GM18519 (cell line): ENCODE measurements at regions not wholly inside any gene's neighbourhood (a gene's known extent, or its start where the extent isn't known, plus 50 kb on each side); places are given as distances from the start of the nearest gene placed in this dataset.
A peak's percentile ranks its signal among the peaks of the same experiment; 100 is the strongest.
"Not testable (repeated sequence)": the region's sequence is repeated elsewhere in the genome, so short reads cannot be mapped to it uniquely, and the experiment has no call there.

Experiments
- ATAC-seq: cut with Tn5 transposase; IDR thresholded peaks from one replicate; pipeline ENCODE4 v1.9.1; 2021; ENCODE audit warnings: mild to moderate bottlenecking, moderate library complexity; ENCODE audit not compliant: unreplicated experiment, low FRiP score

DNA sequence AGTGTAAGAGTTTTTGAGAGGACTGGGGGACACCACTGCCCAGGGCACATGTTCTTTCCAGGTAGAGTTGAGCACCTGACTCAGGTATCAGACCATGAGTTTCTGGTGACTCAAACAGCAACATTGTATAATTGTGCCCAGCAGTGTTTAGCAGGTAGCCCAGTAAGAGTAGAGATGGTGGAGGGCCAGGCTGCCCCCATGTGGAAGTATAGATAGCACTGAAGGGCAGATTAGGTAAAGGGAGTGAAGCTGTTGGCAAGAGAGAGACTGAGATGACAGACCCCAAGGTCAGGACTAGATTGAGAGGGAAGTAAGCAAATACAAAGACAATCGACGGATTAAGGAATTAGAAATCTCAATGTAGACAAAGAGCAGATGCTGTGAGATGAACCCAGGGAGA is 74.6 kb downstream of the TRIM42 start:
- no peak for ATAC-seq

DNA sequence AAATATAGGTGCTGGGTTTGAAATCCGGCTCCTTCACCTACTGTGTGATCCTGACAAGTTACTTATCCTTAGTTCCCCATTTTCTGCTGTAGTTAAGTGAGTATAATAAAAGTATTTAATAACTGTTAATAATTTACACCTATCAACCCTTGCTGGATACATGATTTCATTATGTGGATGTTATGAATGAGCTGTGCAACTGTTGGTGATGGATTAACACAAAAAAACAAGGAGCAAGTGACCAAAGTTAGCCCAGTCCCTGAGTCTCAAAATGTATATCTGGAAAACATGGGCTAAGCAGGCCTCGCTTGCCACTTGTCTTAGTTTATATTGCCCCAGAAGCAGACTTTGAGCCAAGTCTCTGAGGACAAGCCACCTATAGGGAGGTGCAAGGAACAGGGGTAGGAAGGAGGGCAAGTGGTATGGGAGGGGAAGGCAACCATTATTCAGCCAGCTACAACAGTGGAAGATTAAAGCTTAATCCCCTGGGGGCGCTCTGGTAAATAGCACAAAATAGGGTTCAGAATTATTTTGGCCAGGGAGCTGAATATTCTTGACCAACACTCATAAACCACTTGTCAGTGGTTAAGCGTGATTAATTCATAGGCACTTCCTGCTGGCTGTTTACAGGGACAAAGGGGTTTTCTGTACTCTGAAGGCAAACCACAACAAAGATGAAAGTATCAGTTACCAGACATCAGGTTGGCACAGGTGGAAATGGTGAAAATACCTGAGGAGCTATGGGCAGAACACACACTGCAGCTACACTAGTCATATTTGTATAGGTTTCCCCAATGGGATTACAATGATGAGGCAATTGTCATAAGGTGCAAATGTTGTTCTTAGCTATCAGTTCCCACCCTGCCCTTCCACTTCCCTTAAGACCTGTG is 76.2 kb downstream of the TRIM42 start:
- ATAC-seq = no peak

DNA sequence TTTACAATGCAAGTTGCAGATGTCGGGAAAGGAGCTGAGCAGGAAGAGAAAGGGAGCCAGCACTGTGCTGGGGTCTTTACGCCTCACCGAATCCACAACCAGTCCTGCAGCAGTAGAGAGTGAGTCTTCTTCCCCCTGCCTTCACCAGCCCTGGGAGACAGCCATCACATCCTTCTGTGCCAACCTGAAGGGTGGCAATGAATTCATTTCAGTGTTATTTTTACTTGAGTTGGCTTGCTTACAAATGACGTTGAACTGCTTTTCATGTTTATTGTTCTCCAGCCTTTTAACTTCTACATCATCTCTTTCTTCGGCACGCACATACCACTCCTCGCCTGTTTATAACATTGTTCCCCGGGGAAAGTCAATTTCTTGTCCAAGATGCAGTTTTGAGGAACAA is 77.1 kb downstream of the TRIM42 start:
- ATAC-seq = no peak

DNA sequence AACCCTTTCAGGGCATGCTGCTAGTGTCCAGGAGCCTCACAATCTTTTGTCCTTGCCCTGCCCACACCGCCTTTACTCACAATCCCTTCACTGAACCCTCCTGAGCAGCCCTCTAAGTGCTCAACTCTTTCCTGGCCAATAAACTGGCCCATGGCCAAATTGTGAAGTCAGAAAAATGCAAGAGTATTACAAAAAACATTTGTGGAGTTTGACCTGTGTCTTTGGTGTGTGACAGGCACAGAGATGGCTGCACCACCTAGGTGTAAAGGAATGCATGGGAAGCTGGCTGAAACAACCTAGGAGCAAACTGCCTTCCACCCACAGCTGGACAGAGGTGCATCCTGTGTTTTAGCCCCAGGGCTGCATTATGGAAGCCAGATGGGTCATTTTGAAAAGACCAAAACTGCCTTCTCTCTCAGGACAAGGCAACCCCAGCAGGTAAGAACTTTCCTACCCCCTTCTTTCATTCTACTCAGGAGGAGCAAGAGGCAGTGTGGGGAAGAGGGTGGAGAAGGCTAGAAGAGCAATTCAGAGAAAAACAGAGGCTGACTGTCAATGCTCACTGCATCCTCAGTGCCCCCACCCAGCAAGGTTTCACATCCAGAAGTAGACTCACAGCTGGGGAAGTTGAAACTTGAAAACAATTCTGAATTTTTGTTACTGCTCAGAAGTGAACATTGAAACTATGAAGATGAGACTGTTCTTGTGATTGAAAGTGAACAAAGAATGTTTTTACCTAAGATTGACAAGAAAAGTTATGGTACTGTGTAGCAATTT is 78.6 kb downstream of the TRIM42 start:
- ATAC-seq = peak; percentile 63

DNA sequence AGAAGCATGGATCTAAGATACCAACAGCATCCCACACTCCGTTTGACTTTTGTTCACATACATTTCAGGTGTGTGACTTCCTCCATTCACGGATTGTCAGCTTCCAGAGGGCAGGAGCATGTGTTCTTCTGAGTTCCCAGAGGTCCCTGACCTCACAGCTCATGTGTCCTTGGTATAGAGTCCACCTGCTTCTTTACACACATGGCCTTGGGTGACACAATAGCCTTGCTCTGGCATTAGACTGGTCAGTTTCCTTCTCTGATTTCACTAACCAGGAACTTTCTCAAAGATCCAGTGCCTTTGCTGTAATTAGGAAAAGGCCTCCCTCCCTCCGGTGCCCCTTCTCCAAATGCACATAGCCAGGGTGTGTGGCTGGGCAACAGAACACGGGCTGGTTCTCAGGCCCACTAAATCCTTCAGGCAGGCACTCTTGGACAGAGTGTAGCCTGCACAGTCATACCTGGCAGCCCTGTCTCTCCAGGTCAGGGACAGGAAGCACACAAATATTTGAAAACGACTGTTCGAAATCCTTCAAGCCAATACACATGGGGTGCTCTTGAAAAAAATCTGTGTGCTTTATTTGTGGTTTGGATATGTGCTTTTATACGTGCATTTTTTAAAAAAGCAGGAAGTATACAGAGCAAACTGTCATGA is 81.1 kb downstream of the TRIM42 start:
- ATAC-seq = no peak

DNA sequence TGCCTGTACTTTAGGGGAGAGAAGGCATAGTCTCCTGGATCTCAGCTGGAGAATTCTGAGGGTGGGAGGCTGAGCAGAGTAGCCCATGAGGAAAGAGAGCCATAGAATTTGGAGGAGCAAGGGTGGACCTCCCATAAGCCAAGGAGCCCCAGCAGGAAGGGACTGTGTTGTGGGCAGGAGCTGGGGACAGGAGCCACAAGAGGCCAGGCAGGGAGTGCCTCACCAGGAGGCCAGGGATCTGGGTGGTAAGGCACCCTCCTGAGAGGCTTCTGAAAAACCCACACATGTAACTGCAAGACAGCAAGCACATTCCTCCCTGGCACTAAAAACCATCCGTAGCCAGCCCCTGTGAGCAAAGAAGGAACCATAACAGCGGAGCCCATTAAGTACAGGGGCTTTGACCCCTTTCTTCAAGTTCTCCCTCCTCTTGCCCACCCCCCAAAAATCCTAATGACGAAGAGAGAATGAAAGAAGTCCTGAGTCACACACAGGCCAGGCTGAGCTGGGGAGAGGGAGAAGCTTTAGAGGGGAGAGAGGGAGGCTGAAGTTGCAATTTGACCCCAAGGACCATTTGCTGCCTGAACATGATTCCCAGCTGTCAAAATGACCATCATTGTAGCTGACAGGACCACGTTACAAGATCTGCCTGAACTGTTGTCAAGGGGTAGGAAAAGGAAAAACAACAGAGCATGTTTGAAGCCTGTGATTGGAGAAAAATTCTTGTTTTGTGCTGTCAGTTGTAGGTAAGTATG is 82.6 kb downstream of the TRIM42 start:
- no peak for ATAC-seq

DNA sequence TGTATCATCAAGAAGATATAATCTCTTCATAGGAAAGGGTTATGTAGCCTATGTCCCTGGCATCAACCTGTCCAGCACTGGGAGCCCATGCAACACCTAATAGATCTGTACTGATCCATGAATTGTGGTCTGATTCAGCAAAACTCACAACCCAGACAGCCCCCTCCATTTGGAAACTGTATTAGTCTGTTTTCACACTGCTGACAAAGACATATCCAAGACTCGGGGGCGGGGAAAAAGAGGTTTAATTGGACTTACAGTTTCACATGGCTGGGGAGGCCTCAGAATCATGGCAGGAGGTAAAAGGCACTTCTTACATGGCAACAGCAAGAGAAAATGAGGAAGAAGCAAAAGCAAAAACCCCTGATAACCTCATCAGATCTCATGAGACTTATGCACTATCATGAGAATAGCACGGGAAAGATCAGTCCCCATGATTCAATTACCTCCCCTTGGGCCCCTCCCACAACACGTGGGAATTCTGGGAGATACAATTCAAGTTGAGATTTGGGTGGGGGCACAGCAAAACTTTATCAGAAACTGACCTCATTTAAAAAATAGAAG is 83.3 kb downstream of the TRIM42 start:
- ATAC-seq = no peak

DNA sequence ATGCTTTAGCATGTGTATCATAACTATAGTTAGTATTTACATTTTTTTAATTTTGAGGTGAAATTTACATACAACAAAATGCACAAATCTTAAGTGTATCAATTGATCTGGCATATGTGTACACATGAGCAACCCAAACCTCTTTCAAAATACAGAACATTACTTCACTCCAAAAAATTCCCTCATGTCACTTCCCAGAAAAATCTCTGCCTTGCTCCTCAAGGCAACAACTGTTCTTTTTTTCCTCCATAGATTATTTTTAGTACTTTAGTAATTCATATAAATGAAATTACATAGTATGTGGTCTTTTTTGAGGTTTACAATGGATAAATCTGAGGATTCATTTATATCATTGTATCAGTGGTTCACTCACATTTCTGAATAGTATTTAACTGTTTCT is 84.9 kb downstream of the TRIM42 start:
- no peak for ATAC-seq

DNA sequence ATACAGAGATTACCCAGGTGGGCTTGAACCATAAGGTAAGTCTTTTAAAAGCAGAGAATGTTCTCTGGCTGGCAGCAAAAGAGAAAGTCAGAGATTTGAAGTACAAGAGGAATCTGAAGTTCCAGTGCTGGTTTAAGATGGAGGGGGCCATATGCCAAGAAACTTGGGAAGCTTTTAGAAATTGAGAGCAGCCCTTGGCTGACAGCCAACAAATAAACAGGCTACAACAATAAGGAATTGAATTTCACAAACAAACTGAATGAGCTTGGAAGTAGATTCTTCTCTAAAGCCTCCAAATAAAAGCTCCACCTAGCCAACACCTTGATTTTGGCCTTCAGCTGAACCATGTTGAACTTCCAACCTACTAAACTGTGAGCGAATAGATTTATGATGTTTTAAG is 85.7 kb downstream of the TRIM42 start:
- no peak for ATAC-seq

DNA sequence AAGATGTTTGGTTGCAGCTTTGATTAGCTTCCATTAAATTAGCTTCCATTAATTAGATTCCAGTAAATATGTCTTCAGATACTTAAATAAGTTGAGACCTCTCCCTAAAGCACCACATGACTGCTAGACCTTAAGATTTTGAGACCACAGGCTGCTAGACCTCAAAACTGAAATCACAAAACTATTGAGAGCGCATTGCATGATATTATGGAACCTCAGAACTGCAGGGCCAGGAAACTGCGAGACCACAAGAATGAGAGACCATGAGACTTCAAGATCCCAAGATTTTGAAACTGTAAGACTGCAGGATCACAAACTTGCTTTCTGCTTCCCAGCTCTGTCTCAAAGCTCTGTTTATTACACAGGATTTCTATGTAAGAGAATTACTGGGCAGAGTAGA is 87.4 kb downstream of the TRIM42 start:
- ATAC-seq = no peak

DNA sequence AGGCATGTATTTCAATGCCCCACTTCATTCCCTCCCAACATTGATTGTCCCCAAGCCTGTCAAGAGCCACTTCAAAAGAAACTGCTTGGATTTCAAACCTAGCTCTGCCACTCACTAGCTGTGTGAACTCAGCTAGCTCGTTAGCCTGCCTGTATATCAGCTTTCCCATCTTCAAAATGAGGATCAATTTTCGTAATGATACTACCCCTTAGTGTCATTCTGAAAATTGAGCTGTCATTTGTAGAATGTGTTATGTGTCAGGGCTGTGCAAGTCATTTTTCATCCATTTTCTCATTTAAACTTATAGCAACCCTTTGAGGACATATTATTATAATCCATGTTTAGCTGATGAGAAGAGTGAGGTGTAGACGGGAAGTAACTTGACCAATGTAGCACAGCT is 88.6 kb downstream of the TRIM42 start:
- no peak for ATAC-seq

DNA sequence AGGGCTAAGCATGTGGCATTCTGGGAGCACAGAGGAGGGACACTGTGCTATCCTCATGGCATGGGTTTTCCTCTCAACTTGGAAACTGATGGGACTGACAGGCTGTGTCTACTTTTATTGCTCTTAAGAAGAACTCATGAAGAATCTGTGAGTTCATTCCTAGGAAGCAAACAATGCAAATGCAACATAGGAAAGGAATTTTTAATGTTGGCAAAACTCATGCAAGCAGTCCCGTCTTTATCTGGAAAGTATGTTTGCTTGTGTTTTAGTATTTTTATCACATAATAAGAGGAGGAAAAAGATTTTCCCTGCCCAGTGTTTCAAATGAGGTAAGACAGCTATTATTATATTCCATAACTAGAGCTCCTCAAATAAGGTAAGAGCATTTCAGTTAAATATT is 89.7 kb downstream of the TRIM42 start:
- ATAC-seq = no peak

DNA sequence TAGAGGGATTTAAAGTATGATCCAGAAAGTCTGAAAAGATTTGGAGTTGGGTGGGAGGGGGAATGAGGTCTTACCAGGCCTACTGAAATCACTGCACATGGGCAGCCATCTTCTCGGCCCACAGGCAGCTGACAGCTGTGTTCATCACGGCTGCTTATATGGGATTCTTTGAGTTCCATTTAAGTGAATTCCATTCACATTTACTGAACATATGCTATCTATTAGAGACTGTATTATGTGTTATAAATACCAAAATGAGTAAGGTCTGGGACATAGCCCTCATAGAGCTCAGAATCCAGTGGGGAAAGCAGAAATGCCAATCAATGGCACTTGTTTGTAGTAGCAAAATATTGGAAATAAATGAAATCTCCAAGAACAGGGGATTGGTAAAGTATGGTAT is 91.1 kb downstream of the TRIM42 start:
- no peak for ATAC-seq

DNA sequence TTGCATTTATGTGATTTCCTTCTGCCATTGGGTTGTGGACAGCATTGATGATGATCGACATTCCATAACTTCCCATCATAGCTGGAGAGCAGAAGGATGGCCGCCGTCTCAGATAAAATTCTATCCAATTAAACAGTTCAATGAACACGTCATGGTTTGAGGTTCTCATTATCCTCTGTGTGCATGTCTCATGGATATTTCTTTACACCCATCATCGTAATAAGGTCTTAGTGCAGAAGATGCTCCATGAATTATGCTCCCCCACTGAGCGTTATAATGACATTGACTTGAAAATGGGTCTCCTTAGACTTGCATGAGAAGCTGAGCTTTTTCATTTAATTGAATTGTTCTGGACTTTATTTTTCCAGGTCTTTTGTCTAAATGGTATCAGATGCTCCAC is 92.1 kb downstream of the TRIM42 start:
- ATAC-seq = no peak

DNA sequence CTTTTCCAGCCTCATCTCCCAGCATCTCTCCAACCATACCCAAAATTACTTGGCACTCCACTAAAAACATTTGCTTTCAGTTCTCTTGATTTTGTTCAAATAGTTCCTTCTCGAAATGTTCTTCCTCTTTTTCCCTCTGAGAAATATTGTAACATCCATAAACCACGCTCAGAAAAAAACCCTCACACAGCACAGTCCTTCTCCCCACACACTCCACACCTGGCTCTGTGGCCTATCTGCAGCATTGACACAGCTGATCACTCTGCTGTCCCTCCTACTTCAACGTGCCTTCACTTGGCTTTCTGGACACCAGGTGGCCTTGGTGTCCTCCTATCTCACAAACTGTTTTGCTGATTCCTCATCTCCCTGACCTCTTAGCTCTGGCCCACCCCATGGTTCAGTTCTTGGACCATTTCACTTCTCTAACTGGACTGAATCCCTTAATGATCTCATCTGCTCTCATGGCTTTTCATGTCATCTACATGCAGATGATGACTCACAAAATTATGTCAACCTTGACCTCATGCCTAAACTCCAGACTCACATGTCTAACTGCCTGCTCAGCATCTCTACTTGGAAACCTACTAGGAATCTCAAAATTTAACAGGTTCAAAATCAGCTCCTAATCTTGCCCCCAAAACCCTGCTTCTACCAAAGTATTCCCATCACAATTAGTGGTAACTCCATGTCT is 93.3 kb downstream of the TRIM42 start:
- ATAC-seq = no peak

DNA sequence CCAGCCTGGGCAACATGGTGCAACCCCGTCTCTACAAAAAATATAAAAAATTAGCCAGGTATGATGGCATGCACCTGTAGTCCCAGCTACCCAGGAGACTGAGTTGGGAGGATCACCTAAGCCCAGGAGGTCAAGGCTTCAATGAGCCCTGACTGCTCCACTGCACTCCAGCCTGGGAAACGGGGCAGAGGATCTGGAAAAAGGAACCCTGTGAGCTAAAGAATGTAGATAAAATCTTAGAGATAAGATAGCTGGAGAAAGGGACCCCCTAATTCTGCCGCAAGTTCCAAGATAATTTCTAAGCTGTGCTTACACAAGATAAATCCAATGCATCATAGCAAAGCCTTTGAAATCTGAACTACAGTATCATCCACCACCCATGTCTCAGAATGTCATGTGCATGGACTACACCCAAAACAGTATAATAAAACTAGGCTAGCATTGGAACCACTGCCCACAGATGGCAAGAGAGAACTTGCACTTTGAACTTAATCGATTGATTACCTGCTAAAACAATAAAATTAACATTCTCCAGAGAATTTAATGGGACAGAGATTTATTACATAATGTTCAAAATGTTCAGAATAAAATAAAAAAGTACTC is 99.9 kb downstream of the TRIM42 start:
- ATAC-seq = no peak

DNA sequence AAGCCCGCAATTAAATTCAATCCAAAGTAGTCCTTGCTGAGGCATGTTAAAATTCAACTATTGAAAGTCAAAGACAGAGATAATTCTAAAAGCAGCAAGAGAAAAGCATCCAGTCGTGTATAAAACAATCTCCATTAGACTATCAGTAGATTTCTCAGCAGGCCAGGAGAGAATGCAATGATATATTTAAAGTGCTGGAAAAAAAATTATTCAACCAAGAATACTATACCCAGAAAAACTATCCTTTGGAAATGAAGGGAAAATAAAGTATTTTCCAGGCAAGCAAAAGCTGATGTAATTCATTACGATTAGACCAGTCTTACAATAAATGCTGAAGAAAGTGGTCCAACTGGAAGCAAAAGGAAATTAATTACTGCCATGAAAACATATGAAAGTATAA is 113.5 kb downstream of the TRIM42 start:
- ATAC-seq = no peak

DNA sequence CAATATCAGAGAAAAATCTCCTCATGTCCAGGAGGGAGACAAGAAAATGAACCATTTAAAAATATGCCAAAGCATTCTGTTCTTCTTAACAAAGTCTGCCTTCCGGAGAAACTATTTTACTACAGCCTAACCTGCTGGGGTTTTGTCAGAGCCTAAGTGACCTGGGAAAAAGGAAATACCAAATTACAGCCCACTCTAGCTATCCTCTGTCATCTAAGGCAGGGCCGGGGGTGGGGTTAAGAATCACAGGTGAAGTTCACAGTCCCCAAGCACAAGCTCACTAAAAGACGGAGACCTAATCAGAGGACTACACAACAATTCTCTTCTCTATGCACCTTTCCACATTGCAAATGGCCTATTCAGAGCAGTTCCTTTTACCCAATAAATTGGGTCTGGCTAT is 116.6 kb downstream of the TRIM42 start:
- ATAC-seq = no peak

DNA sequence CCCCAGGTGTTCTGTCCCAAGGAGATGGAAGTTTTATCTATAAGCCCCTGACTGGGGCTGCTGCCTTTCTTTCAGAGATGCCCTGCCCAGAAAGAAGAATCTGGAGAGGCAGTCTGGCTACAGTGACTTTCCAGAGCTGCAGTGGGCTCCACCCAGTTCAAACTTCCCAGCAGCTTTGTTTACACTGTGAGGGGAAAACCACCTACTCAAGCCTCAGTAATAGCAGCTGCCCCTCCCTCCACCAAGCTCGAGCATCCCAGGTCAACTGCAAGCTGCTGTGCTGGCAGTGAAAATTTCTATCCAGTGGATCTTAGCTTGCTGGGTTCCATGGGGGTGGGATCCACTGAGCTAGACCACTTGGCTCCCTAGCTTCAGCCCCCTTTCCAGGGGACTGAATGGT is 125.0 kb downstream of the TRIM42 start:
- not testable (repeated sequence) for ATAC-seq
